OCI-LY7 (cell line): ENCODE measurements at regions not wholly inside any gene's neighbourhood (a gene's known extent, or its start where the extent isn't known, plus 50 kb on each side); places are given as distances from the start of the nearest gene placed in this dataset.

Experiments used
- CTCF ChIP-seq: fragments of 200-600 bp; sonication (generic); conservative IDR thresholded peaks from 2 replicates; pipeline ENCODE4 v1.5.1; 2014; ENCODE audit warnings: mild to moderate bottlenecking, antibody characterized with exemption, low read length, moderate library complexity, mixed read lengths
- EZH2phosphoT487 ChIP-seq: fragments of 200-600 bp; sonication (generic); IDR thresholded peaks from 2 replicates; pipeline ENCODE4 v1.6.1; 2018; ENCODE audit warnings: low read depth, borderline replicate concordance, mild to moderate bottlenecking, mixed run types, antibody characterized with exemption, low read length, moderate library complexity, mixed read lengths

- no peak for TF ChIP-seq CTCF
- no peak for TF ChIP-seq EZH2phosphoT487
Measured at GRCh38 chr11:116342148-116342547, 430.6 kb downstream of the BUD13 start.
